Adrenal gland (tissue), 9 donors: ENCODE measurements at regions not wholly inside any gene's neighbourhood (a gene's known extent, or its start where the extent isn't known, plus 50 kb on each side); places are given as distances from the start of the nearest gene placed in this dataset.

ENCODE experiments used
- DNase-seq, 7 donors: peaks; one replicate each; pipeline ENCODE4 v3.0.0-alpha.2; 2019 to 2020
- H3K27ac ChIP-seq, 5 donors: fragments of 200-600 bp; sonication (generic) in 4 of 5; 1 replicate in 3 of 5; 2 replicates in 2 of 5; pipeline versions ENCODE4 v1.5.1 to v1.8.0; 2016 to 2020; ENCODE audit warnings: mild to moderate bottlenecking in 1 of 5
- H3K27me3 ChIP-seq: fragments of 200-600 bp; 2 replicates; pipeline ENCODE4 v1.8.0; 2021
- H3K36me3 ChIP-seq, 2 donors: fragments of 200-600 bp; replicated peaks in 1 of 2; 1 replicate in 1 of 2; 2 replicates in 1 of 2; pipeline versions ENCODE4 v1.5.1 to v1.8.0; 2018 to 2022
- H3K4me1 ChIP-seq, 2 donors: fragments of 200-600 bp; replicated peaks in 1 of 2; 1 replicate in 1 of 2; 2 replicates in 1 of 2; pipeline versions ENCODE4 v1.5.1 to v1.8.0; 2018 to 2021
- H3K4me3 ChIP-seq, 4 donors: fragments of 200-600 bp; sonication (generic) in 3 of 4; one replicate each; pipeline ENCODE4 v1.5.1; 2016 to 2018
- H3K9me3 ChIP-seq, 3 donors: fragments of 200-600 bp; sonication (generic) in 1 of 3; replicated peaks in 1 of 3; 1 replicate in 2 of 3; 2 replicates in 1 of 3; pipeline versions ENCODE4 v1.5.1 to v1.8.0; 2016 to 2021
- POLR2A ChIP-seq, 2 donors: fragments of 450-650 bp; IDR thresholded peaks; one replicate each; pipeline ENCODE4 v1.6.1; 2017; ENCODE audit warnings: antibody characterized with exemption in 2 of 2, mild to moderate bottlenecking in 2 of 2, moderate library complexity in 1 of 2
- WGBS, 4 donors: extraction: QIAGEN DNeasy Blood & Tissue Kit in 2 of 4; methylation state at CpG; one replicate each; pipeline versions ENCODE4 v1.1.5 to v1.1.7; 2013 to 2017; 5-methylcytosine and 5-hydroxymethylcytosine counted together
- intact Hi-C, 2 donors: fragments of 100-400 bp; cut with DNase I; formaldehyde crosslinking; loops; one replicate each; pipeline versions ENCODE4 v1.14.1 to v1.15.0; 2022 to 2023
- TF ChIP-seq, protein P1 (sequence below), 6 experiments: fragments of 450-650 bp in 4 of 6; fragments of 200-600 bp in 2 of 6; sonication (generic) in 1 of 6; IDR thresholded peaks; 1 replicate in 5 of 6; 2 replicates in 1 of 6; pipeline versions ENCODE4 v1.5.1 to v1.8.0; 2016 to 2021; ENCODE audit warnings: antibody characterized with exemption in 6 of 6, mild to moderate bottlenecking in 2 of 6, moderate library complexity in 1 of 6
- donor health status: healthy with polysubstance abuse.
- donor health status: Bipolar disorder and iron deficiency.
- donor health status: DM: yes; HTN: yes; CAD: no.
- donor health status: DM: no; HTN: no; CAD: no.
- donor health status: DM: no; HTN: no; CAD: no.

DNA sequence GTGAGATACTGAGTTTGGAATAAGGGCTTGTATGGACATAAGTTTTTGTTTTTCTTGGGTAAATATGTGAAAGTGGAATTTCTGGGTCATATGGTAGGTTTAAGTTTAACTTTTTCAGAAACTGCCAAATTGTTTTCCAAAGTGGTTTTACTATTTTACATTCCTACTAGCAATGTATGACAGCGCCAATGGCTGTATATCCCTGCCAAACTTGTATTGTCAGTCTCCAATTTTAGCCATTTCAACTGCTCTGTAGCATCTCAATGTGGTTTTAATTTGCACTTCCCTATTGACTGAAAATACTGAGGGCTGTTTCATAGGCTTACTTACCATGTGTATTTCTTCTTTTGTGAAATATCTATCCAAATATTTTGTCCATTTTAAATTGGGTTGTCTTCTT lies 90.5 kb upstream of the ZNF32 start:
- Histone ChIP-seq H3K4me1 (no peaks in the 10 kb centered on the region), H3K27me3 (no peaks in the 10 kb centered on the region), H3K9me3 (no peaks in the 10 kb centered on the region), H3K27ac (no peak overlapping the region), H3K36me3 (no peaks in the 10 kb centered on the region), H3K4me3 (no peak overlapping the region)
- WGBS, 4 donors: 62 to 87% (median 76%) methylated on average over 1 of the region's 1 CpG
- DNase-seq: no peak
- intact Hi-C loops: no loop called here
- TF ChIP-seq POLR2A (IDR thresholded peaks at IDR 0.05): no peak
- TF ChIP-seq, protein P1, sequence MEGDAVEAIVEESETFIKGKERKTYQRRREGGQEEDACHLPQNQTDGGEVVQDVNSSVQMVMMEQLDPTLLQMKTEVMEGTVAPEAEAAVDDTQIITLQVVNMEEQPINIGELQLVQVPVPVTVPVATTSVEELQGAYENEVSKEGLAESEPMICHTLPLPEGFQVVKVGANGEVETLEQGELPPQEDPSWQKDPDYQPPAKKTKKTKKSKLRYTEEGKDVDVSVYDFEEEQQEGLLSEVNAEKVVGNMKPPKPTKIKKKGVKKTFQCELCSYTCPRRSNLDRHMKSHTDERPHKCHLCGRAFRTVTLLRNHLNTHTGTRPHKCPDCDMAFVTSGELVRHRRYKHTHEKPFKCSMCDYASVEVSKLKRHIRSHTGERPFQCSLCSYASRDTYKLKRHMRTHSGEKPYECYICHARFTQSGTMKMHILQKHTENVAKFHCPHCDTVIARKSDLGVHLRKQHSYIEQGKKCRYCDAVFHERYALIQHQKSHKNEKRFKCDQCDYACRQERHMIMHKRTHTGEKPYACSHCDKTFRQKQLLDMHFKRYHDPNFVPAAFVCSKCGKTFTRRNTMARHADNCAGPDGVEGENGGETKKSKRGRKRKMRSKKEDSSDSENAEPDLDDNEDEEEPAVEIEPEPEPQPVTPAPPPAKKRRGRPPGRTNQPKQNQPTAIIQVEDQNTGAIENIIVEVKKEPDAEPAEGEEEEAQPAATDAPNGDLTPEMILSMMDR (IDR thresholded peaks at IDR 0.05): no peak

GRCh38 chr10:43737003-43737402 lies 88.3 kb upstream of the ZNF32 start:
- H3K9me3 ChIP-seq: no peaks in the 10 kb centered on the region
- H3K4me3 ChIP-seq: no peak overlapping the region
- no peaks in the 10 kb centered on the region for H3K4me1 ChIP-seq
- 54 to 76% (median 64%) methylated on average over 2 to 3 of the region's 3 CpGs for WGBS, 4 donors
- no peak overlapping the region for H3K27ac ChIP-seq
- intact Hi-C loops: no loop called here
- H3K27me3 ChIP-seq: no peaks in the 10 kb centered on the region
- TF ChIP-seq, protein P1 (IDR thresholded peaks at IDR 0.05): no peak
- TF ChIP-seq POLR2A (IDR thresholded peaks at IDR 0.05): no peak
- DNase-seq: no peak
- H3K36me3 ChIP-seq: no peaks in the 10 kb centered on the region

- intact Hi-C loops: no loop called here
- H3K9me3 ChIP-seq: no peaks in the 10 kb centered on the region
- 61 to 84% (median 71%) methylated on average over 2 of the region's 2 CpGs for WGBS, 4 donors
- no peak for TF ChIP-seq POLR2A (IDR thresholded peaks at IDR 0.05)
- TF ChIP-seq, protein P1 (IDR thresholded peaks at IDR 0.05): no peak
- no peaks in the 10 kb centered on the region for H3K27me3 ChIP-seq
- DNase-seq: no peak
- no peak overlapping the region for H3K4me3 ChIP-seq
- H3K36me3 ChIP-seq: no peaks in the 10 kb centered on the region
- H3K27ac ChIP-seq: no peak overlapping the region
- no peaks in the 10 kb centered on the region for H3K4me1 ChIP-seq
These were observed 87.2 kb upstream of the ZNF32 start for GRCh38 chr10:43735907-43736306.

DNA sequence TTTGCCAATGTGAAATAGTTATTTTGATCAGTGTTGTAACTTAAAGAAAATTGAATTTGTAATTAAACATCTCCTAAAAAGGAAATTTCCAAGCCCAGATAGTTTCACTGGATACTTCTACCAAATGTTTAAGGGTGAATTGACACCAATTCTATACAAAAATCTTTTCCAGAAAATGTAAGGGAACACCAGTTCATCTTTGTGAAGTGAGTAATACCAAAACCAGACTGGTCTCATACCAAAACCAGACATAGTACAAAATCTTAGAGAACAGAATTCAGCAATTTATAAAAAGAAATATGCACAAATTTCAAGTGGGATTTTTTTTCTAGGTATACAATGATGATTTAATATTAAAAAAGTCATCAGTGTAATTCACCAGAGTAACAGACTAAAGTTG lies 86.0 kb upstream of the ZNF32 start:
- intact Hi-C loops: no loop called here
- no peak for TF ChIP-seq POLR2A (IDR thresholded peaks at IDR 0.05)
- TF ChIP-seq, protein P1 (IDR thresholded peaks at IDR 0.05): no peak
- no peak overlapping the region for H3K4me3 ChIP-seq
- no peak for DNase-seq
- peaks cover 0 to 7% (median 0%) of the 10 kb centered on the region in 3 donors for H3K9me3 ChIP-seq
- no peaks in the 10 kb centered on the region for H3K4me1 ChIP-seq
- H3K36me3 ChIP-seq: no peaks in the 10 kb centered on the region
- H3K27ac ChIP-seq: no peak overlapping the region
- no peaks in the 10 kb centered on the region for H3K27me3 ChIP-seq
